Esophagus muscularis mucosa (tissue), 4 donors: ENCODE measurements at regions not wholly inside any gene's neighbourhood (a gene's known extent, or its start where the extent isn't known, plus 50 kb on each side); places are given as distances from the start of the nearest gene placed in this dataset.

Experiments used
- CTCF ChIP-seq, 3 experiments: fragments of 200-600 bp in 2 of 3; fragments of 450-650 bp in 1 of 3; sonication (generic) in 2 of 3; IDR thresholded peaks; one replicate each; pipeline ENCODE4 v1.5.1; 2017 to 2019; ENCODE audit warnings: antibody characterized with exemption in 3 of 3, mild to moderate bottlenecking in 2 of 3, moderate library complexity in 1 of 3
- EP300 ChIP-seq: sonication (generic); formaldehyde crosslinking; IDR thresholded peaks from one replicate; pipeline ENCODE4 v1.6.1; 2017; ENCODE audit warnings: antibody characterized with exemption
- POLR2A ChIP-seq: fragments of 450-650 bp; IDR thresholded peaks from one replicate; pipeline ENCODE4 v1.6.1; 2017; ENCODE audit warnings: antibody characterized with exemption, moderate library complexity, mild to moderate bottlenecking, low read depth
- POLR2AphosphoS5 ChIP-seq, 2 donors: sonication (generic); formaldehyde crosslinking; IDR thresholded peaks; one replicate each; pipeline ENCODE4 v1.6.1; 2017; ENCODE audit warnings: antibody characterized with exemption in 2 of 2

- TF ChIP-seq POLR2A (no peak), CTCF (IDR thresholded peaks at IDR 0.05) (no peak), POLR2AphosphoS5 (IDR thresholded peaks at IDR 0.05) (no peak), EP300 (no peak)
These were observed 681.1 kb upstream of the CADM2 start for GRCh38 chr3:84277562-84278224.
